ENCODE measurements at regions not wholly inside any gene's neighbourhood (a gene's known extent, or its start where the extent isn't known, plus 50 kb on each side); places are given as distances from the start of the nearest gene placed in this dataset.

- H3K27me3 ChIP-seq (ENCODE audit: insufficient read depth, low read length, poor library complexity): no peaks in the 10 kb centered on the region
- H3K9ac ChIP-seq (ENCODE audit: low read length): no peak overlapping the region
- H3K79me1 ChIP-seq (ENCODE audit: low read length): no peaks in the 10 kb centered on the region
- no peak for DNase-seq
- no peak overlapping the region for H3K4me3 ChIP-seq (ENCODE audit: low read length)
- no peak overlapping the region for H2BK120ac ChIP-seq (ENCODE audit: low read depth, low read length)
- no peak overlapping the region for H2BK5ac ChIP-seq (ENCODE audit: low read length)
- no peak overlapping the region for H3K18ac ChIP-seq (ENCODE audit: low read length)
- no peak overlapping the region for H2BK15ac ChIP-seq (replicated peaks; ENCODE audit: low read depth)
- H3K79me2 ChIP-seq (ENCODE audit: control insufficient read depth, insufficient read depth, low read length): no peaks in the 10 kb centered on the region
- H3K56ac ChIP-seq (ENCODE audit: low read length): no peak overlapping the region
- no peak overlapping the region for H3K23ac ChIP-seq (ENCODE audit: low read length)
- H4K8ac ChIP-seq (ENCODE audit: low read depth, low read length): no peak overlapping the region
- H3K27ac ChIP-seq (ENCODE audit: low read depth, low read length): no peak overlapping the region
- H3K36me3 ChIP-seq (ENCODE audit: control insufficient read depth, insufficient read depth, low read length): no peaks in the 10 kb centered on the region
- H4K5ac ChIP-seq (ENCODE audit: low read length): no peak overlapping the region
- no peak overlapping the region for H3K4me2 ChIP-seq (ENCODE audit: low read length)
- no peak overlapping the region for H3K4ac ChIP-seq (ENCODE audit: low read depth, low read length)
- no peaks in the 10 kb centered on the region for H3K4me1 ChIP-seq (ENCODE audit: control insufficient read depth, low read depth, low read length)
- H2AK5ac ChIP-seq (ENCODE audit: low read length): no peak overlapping the region
Observed at GRCh38 chr3:168628549-168628948, 532.8 kb upstream of the GOLIM4 start.

GRCh38 chr3:168625477-168625876, 529.8 kb upstream of the GOLIM4 start:
- Histone ChIP-seq H3K18ac (ENCODE audit: low read length) (no peak overlapping the region), H3K9ac (ENCODE audit: low read length) (no peak overlapping the region), H3K27ac (ENCODE audit: low read depth, low read length) (no peak overlapping the region), H4K5ac (ENCODE audit: low read length) (no peak overlapping the region), H2BK5ac (ENCODE audit: low read length) (no peak overlapping the region), H2AK5ac (ENCODE audit: low read length) (no peak overlapping the region), H3K4me1 (ENCODE audit: control insufficient read depth, low read depth, low read length) (no peaks in the 10 kb centered on the region), H4K8ac (ENCODE audit: low read depth, low read length) (no peak overlapping the region), H2BK120ac (ENCODE audit: low read depth, low read length) (no peak overlapping the region), H3K79me1 (ENCODE audit: low read length) (no peaks in the 10 kb centered on the region), H3K56ac (ENCODE audit: low read length) (no peak overlapping the region), H2BK15ac (replicated peaks; ENCODE audit: low read depth) (no peak overlapping the region), H3K79me2 (ENCODE audit: control insufficient read depth, insufficient read depth, low read length) (no peaks in the 10 kb centered on the region), H3K4me2 (ENCODE audit: low read length) (no peak overlapping the region), H3K4ac (ENCODE audit: low read depth, low read length) (no peak overlapping the region), H3K4me3 (ENCODE audit: low read length) (no peak overlapping the region), H3K36me3 (ENCODE audit: control insufficient read depth, insufficient read depth, low read length) (no peaks in the 10 kb centered on the region), H3K23ac (ENCODE audit: low read length) (no peak overlapping the region), H3K27me3 (ENCODE audit: insufficient read depth, low read length, poor library complexity) (no peaks in the 10 kb centered on the region)
- no peak for DNase-seq

DNA sequence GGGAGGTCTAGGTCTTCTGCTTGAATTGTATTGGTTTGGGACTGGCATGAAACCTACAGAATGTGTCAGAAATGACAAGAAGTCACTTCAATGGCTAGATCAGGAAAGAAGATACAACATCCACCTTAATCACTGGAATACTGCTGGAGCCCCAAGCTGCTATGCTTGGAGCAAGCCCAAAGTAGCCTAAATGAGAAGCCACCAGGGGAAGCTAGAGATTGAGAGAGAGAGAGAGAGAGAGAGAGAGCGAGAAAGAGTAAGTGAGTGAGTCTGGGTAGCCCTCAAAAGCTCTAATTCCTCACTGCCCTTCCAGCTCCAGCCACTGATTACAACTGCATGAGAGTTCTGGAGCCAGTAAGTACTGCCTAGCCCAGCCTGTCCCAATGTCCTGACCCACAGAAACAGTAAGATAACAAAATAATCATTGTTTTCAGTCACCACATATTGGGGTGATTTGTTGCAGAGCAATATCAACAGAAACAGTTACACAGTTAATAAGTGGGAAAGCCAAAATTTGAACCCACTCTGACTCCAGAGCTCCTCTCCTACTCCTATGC, 529.2 kb upstream of the GOLIM4 start:
- peak; percentile 71 for DNase-seq
- no peak overlapping the region for H3K4ac ChIP-seq (ENCODE audit: low read depth, low read length)
- H2BK120ac ChIP-seq (ENCODE audit: low read depth, low read length): no peak overlapping the region

GRCh38 chr3:168624195-168624594, 528.5 kb upstream of the GOLIM4 start:
- no peak overlapping the region for H3K18ac ChIP-seq (ENCODE audit: low read length)
- H3K4me1 ChIP-seq (ENCODE audit: control insufficient read depth, low read depth, low read length): no peaks in the 10 kb centered on the region
- no peak overlapping the region for H3K27ac ChIP-seq (ENCODE audit: low read depth, low read length)
- H3K4me2 ChIP-seq (ENCODE audit: low read length): no peak overlapping the region
- H4K5ac ChIP-seq (ENCODE audit: low read length): no peak overlapping the region
- no peak overlapping the region for H2AK5ac ChIP-seq (ENCODE audit: low read length)
- no peaks in the 10 kb centered on the region for H3K79me1 ChIP-seq (ENCODE audit: low read length)
- H2BK15ac ChIP-seq (replicated peaks; ENCODE audit: low read depth): no peak overlapping the region
- no peak overlapping the region for H3K9ac ChIP-seq (ENCODE audit: low read length)
- no peak overlapping the region for H3K4me3 ChIP-seq (ENCODE audit: low read length)
- H2BK5ac ChIP-seq (ENCODE audit: low read length): no peak overlapping the region
- H3K36me3 ChIP-seq (ENCODE audit: control insufficient read depth, insufficient read depth, low read length): no peaks in the 10 kb centered on the region
- DNase-seq: no peak
- no peak overlapping the region for H3K56ac ChIP-seq (ENCODE audit: low read length)
- no peak overlapping the region for H4K8ac ChIP-seq (ENCODE audit: low read depth, low read length)
- no peaks in the 10 kb centered on the region for H3K27me3 ChIP-seq (ENCODE audit: insufficient read depth, low read length, poor library complexity)
- no peak overlapping the region for H2BK120ac ChIP-seq (ENCODE audit: low read depth, low read length)
- H3K23ac ChIP-seq (ENCODE audit: low read length): no peak overlapping the region
- H3K79me2 ChIP-seq (ENCODE audit: control insufficient read depth, insufficient read depth, low read length): no peaks in the 10 kb centered on the region
- no peak overlapping the region for H3K4ac ChIP-seq (ENCODE audit: low read depth, low read length)

More for the DNA sequence above, 529.2 kb upstream of the GOLIM4 start:
- Histone ChIP-seq H3K79me2 (ENCODE audit: control insufficient read depth, insufficient read depth, low read length) (no peaks in the 10 kb centered on the region), H4K8ac (ENCODE audit: low read depth, low read length) (no peak overlapping the region), H4K5ac (ENCODE audit: low read length) (no peak overlapping the region), H2BK5ac (ENCODE audit: low read length) (no peak overlapping the region), H3K4me1 (ENCODE audit: control insufficient read depth, low read depth, low read length) (no peaks in the 10 kb centered on the region), H3K4me2 (ENCODE audit: low read length) (no peak overlapping the region), H2BK15ac (replicated peaks; ENCODE audit: low read depth) (no peak overlapping the region), H3K27me3 (ENCODE audit: insufficient read depth, low read length, poor library complexity) (no peaks in the 10 kb centered on the region), H3K79me1 (ENCODE audit: low read length) (no peaks in the 10 kb centered on the region), H3K27ac (ENCODE audit: low read depth, low read length) (no peak overlapping the region), H3K36me3 (ENCODE audit: control insufficient read depth, insufficient read depth, low read length) (no peaks in the 10 kb centered on the region), H3K18ac (ENCODE audit: low read length) (no peak overlapping the region), H3K9ac (ENCODE audit: low read length) (no peak overlapping the region), H2AK5ac (ENCODE audit: low read length) (no peak overlapping the region), H3K23ac (ENCODE audit: low read length) (no peak overlapping the region), H3K4me3 (ENCODE audit: low read length) (no peak overlapping the region), H3K56ac (ENCODE audit: low read length) (no peak overlapping the region)
- no CpG with 5 or more reads among the region's 1 CpG for WGBS (ENCODE audit: extremely low coverage, insufficient coverage, low lambda C conversion rate)

- Histone ChIP-seq H3K27me3 (ENCODE audit: insufficient read depth, low read length, poor library complexity) (no peaks in the 10 kb centered on the region), H3K36me3 (ENCODE audit: control insufficient read depth, insufficient read depth, low read length) (no peaks in the 10 kb centered on the region), H4K8ac (ENCODE audit: low read depth, low read length) (no peak overlapping the region), H3K79me2 (ENCODE audit: control insufficient read depth, insufficient read depth, low read length) (no peaks in the 10 kb centered on the region), H2AK5ac (ENCODE audit: low read length) (no peak overlapping the region), H3K79me1 (ENCODE audit: low read length) (no peaks in the 10 kb centered on the region), H3K4me2 (ENCODE audit: low read length) (no peak overlapping the region), H3K23ac (ENCODE audit: low read length) (no peak overlapping the region), H3K18ac (ENCODE audit: low read length) (no peak overlapping the region), H2BK15ac (replicated peaks; ENCODE audit: low read depth) (no peak overlapping the region), H4K5ac (ENCODE audit: low read length) (no peak overlapping the region), H2BK120ac (ENCODE audit: low read depth, low read length) (no peak overlapping the region), H3K9ac (ENCODE audit: low read length) (no peak overlapping the region), H3K4me3 (ENCODE audit: low read length) (no peak overlapping the region), H3K27ac (ENCODE audit: low read depth, low read length) (no peak overlapping the region), H3K56ac (ENCODE audit: low read length) (no peak overlapping the region), H3K4ac (ENCODE audit: low read depth, low read length) (no peak overlapping the region), H3K4me1 (ENCODE audit: control insufficient read depth, low read depth, low read length) (no peaks in the 10 kb centered on the region), H2BK5ac (ENCODE audit: low read length) (no peak overlapping the region)
- WGBS (ENCODE audit: extremely low coverage, insufficient coverage, low lambda C conversion rate): no CpG with 5 or more reads among the region's 3 CpGs
- DNase-seq: no peak
Observed at GRCh38 chr3:168622795-168623194, 527.1 kb upstream of the GOLIM4 start.

DNA sequence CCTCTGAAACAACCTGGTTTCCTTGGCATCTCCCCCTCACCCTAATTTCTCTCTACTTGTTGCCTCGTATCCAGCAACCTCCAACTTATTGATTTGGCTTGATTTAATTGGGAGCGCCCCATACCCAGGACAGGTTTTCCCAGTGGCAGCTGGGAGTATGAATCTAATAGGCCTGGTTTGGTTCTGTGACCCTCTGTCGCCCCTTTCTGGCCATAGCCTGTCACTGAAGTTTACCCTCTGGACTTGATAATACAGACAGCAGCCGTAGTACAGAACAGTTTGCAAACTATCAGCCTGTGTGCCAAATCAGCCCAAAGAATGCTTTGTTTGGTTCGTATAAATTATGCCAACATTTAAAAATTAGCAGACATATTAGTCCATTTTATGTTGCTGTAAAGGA, 525.1 kb upstream of the GOLIM4 start:
- Histone ChIP-seq H3K4me1 (ENCODE audit: control insufficient read depth, low read depth, low read length) (peaks cover 2% of the 10 kb centered on the region), H3K4me2 (ENCODE audit: low read length) (no peak overlapping the region), H3K18ac (ENCODE audit: low read length) (no peak overlapping the region), H4K5ac (ENCODE audit: low read length) (no peak overlapping the region), H3K27ac (ENCODE audit: low read depth, low read length) (no peak overlapping the region), H3K4ac (ENCODE audit: low read depth, low read length) (no peak overlapping the region), H2AK5ac (ENCODE audit: low read length) (no peak overlapping the region), H4K8ac (ENCODE audit: low read depth, low read length) (no peak overlapping the region), H2BK120ac (ENCODE audit: low read depth, low read length) (no peak overlapping the region), H3K4me3 (ENCODE audit: low read length) (no peak overlapping the region), H3K79me1 (ENCODE audit: low read length) (no peaks in the 10 kb centered on the region), H2BK15ac (replicated peaks; ENCODE audit: low read depth) (no peak overlapping the region), H3K23ac (ENCODE audit: low read length) (no peak overlapping the region), H3K79me2 (ENCODE audit: control insufficient read depth, insufficient read depth, low read length) (no peaks in the 10 kb centered on the region), H3K56ac (ENCODE audit: low read length) (no peak overlapping the region), H3K27me3 (ENCODE audit: insufficient read depth, low read length, poor library complexity) (no peaks in the 10 kb centered on the region), H2BK5ac (ENCODE audit: low read length) (no peak overlapping the region), H3K9ac (ENCODE audit: low read length) (no peak overlapping the region), H3K36me3 (ENCODE audit: control insufficient read depth, insufficient read depth, low read length) (no peaks in the 10 kb centered on the region)
- no CpG with 5 or more reads among the region's 5 CpGs for WGBS (ENCODE audit: extremely low coverage, insufficient coverage, low lambda C conversion rate)
- DNase-seq: peak; percentile 70

All from mesendoderm (in vitro differentiated cells).